Stomach smooth muscle (tissue), 2 donors: ENCODE measurements at regions not wholly inside any gene's neighbourhood (a gene's known extent, or its start where the extent isn't known, plus 50 kb on each side); places are given as distances from the start of the nearest gene placed in this dataset.

Experiments used
- H3K27ac ChIP-seq: one replicate; pipeline ENCODE4 v1.7.0; 2013; ENCODE audit warnings: mild to moderate bottlenecking, low read length, inconsistent platforms
- H3K27me3 ChIP-seq, 2 donors: one replicate each; pipeline ENCODE4 v1.7.0; 2013; ENCODE audit warnings: low read length in 2 of 2; ENCODE audit not compliant: insufficient read depth in 2 of 2, control insufficient read depth in 1 of 2
- H3K36me3 ChIP-seq, 2 donors: one replicate each; pipeline ENCODE4 v1.7.0; 2013; ENCODE audit warnings: low read length in 2 of 2; ENCODE audit not compliant: control insufficient read depth in 2 of 2, insufficient read depth in 2 of 2
- H3K4me1 ChIP-seq: one replicate; pipeline ENCODE4 v1.7.0; 2013; ENCODE audit warnings: low read length; ENCODE audit not compliant: control insufficient read depth, insufficient read depth
- H3K4me3 ChIP-seq, 2 donors: one replicate each; pipeline ENCODE4 v1.7.0; 2013; ENCODE audit warnings: low read length in 2 of 2
- H3K9ac ChIP-seq, 2 donors: one replicate each; pipeline ENCODE4 v1.7.0; 2013; ENCODE audit warnings: low read length in 2 of 2, mild to moderate bottlenecking in 1 of 2
- H3K9me3 ChIP-seq, 2 donors: one replicate each; pipeline ENCODE4 v1.7.0; 2013; ENCODE audit warnings: low read length in 2 of 2; ENCODE audit not compliant: control insufficient read depth in 2 of 2
- donor health status: healthy.
- donor health status: Pancreatic carcinoma.

DNA sequence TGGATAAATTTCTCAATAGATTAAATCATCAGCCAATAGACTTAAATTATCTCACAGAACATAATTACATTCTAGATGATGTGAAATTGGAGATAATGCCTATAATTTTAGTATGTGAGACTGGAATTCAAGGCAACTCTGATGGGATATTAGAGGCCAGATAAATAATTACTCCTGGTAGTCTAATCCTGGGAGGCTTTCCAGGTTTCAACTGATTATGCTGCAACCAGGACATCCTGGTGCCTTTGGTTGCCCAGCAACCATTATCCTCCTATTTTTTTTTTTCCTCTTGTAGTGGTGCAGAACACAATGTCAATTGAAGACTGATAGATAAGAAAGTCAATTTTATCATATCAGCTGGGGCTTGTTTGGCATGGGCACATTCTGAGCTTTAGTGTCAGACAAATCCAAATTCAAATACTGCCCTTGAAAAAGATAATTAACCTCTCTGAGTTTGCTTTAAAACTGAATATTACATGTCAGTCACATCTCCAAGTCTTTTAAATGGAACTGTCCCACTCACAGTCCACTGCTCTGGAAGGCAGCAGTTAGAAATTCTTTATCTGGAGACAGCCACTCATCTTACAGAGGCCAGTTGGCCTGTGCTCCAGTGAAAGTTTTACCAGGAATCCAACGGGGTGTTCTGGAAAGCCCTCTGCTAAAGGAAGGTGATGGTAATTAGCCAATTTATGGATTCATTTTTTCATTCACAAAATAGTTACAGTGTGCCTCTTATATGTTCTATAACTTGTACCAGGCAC, 95.3 kb upstream of the GUCY1A1 start:
- no peak overlapping the region for H3K9ac ChIP-seq
- no peaks in the 10 kb centered on the region for H3K9me3 ChIP-seq
- no peak overlapping the region for H3K4me3 ChIP-seq
- H3K36me3 ChIP-seq, result no peaks in the 10 kb centered on the region
- H3K4me1 ChIP-seq, result no peaks in the 10 kb centered on the region
- no peak overlapping the region for H3K27ac ChIP-seq
- H3K27me3 ChIP-seq, result no peaks in the 10 kb centered on the region

DNA sequence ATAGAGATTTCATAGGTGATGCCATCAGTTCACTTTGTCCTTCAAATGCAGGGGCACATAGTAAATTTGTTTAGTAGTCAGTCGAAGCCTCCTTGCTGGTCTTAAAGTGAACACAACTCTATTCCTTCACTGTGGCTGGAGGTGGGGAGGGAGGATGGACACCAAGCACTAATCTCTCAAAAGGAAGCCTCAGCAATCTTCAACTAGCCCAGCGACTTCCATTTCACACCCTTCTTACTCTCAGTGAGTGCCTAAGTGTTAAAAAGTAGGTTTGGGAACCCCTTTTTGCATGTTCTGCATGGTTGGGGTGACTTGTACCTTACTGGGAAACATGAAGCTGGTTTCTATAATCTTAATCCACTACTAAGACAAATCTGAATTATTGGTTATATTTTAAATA, 96.0 kb upstream of the GUCY1A1 start:
- Histone ChIP-seq H3K4me3 (no peak overlapping the region), H3K9me3 (no peaks in the 10 kb centered on the region), H3K27ac (no peak overlapping the region), H3K4me1 (no peaks in the 10 kb centered on the region), H3K27me3 (no peaks in the 10 kb centered on the region), H3K9ac (no peak overlapping the region), H3K36me3 (no peaks in the 10 kb centered on the region)

DNA sequence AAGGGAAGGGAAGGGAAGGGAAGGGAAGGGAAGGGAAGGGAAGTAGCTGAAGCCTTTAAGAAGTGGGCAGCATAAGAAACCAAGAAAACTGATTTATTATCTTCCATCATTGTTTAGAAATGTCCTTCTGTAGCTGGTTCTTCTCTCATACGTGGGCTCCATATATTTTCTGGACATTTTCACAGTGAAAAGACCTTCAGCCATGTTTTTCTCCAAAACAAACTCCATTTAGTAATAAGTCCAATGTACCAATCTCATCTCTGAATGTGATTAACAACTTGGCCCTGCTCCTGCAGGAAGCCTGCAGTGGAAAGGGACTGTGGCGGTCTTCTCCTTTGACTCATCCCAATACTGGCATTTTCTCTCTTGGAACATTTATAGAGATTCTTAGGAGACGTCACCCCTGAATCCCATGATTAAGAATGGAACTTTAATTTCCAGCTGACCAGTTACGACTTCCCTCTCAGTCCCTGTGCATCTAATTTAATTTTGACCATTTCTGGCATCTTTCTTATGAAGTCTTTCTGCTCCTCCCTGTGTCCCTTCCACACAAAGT, 96.6 kb upstream of the GUCY1A1 start:
- no peaks in the 10 kb centered on the region for H3K27me3 ChIP-seq
- H3K4me3 ChIP-seq, result no peak overlapping the region
- no peaks in the 10 kb centered on the region for H3K4me1 ChIP-seq
- no peaks in the 10 kb centered on the region for H3K36me3 ChIP-seq
- H3K9me3 ChIP-seq, result no peaks in the 10 kb centered on the region
- no peak overlapping the region for H3K9ac ChIP-seq
- H3K27ac ChIP-seq, result no peak overlapping the region

GRCh38 chr4:155569471-155569870, 97.2 kb upstream of the GUCY1A1 start:
- no peaks in the 10 kb centered on the region for H3K27me3 ChIP-seq

DNA sequence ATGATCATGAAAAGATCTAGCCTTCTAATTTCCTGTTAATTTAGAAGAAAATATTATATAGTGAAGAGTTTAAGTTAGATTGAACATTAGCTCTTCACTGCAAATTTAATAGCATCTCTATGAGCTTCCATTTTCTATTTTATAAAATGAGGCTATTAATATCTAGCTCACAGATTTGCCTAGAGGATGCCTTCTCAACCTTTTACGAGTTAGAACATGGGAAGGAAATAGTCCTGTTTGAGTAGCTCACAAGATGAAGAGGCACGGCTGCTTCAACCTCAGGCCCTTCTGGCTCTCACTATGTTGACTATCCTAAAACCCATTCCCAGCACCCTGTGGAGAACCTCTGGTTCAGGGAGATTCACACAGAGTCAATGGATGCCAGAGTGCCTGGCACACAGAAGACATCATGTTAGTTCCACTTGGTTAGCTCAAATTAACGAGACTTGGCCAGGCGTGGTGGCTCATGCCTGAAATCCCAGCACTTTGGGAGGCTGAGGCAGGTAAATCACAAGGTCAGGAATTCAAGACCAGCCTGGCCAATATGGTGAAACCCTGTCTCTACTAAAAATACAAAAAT, 97.9 kb upstream of the GUCY1A1 start:
- H3K4me1 ChIP-seq, result no peaks in the 10 kb centered on the region

More at GRCh38 chr4:155569471-155569870, 97.2 kb upstream of the GUCY1A1 start:
- Histone ChIP-seq H3K4me1 (no peaks in the 10 kb centered on the region), H3K9me3 (no peaks in the 10 kb centered on the region), H3K27ac (no peak overlapping the region), H3K4me3 (no peak overlapping the region), H3K36me3 (no peaks in the 10 kb centered on the region), H3K9ac (no peak overlapping the region)

DNA sequence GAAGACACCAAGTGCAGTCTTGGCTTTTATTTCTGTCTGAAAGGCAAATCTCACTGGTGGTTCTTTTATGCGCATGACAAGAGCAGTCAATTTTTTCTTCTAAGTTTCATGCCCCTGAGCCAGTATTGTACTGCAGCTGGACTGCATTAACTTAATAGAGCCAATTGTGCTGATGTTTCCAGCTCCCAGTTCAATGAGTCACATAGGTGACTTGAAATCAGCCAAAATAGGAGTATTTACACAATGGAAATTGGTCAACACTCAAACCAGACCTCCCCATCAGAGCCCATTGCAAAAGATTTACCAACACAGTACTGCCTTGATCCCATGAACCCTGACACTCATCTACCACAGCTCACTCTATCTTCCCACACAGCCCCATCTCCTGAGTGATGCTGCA, 100.3 kb upstream of the GUCY1A1 start:
- no peaks in the 10 kb centered on the region for H3K9me3 ChIP-seq
- H3K4me3 ChIP-seq, result no peak overlapping the region
- no peak overlapping the region for H3K27ac ChIP-seq
- no peaks in the 10 kb centered on the region for H3K36me3 ChIP-seq
- H3K9ac ChIP-seq, result no peak overlapping the region
- H3K27me3 ChIP-seq, result no peaks in the 10 kb centered on the region
- H3K4me1 ChIP-seq, result no peaks in the 10 kb centered on the region

More for the DNA sequence above, 97.9 kb upstream of the GUCY1A1 start:
- H3K36me3 ChIP-seq, result no peaks in the 10 kb centered on the region
- no peak overlapping the region for H3K9ac ChIP-seq
- H3K27ac ChIP-seq, result no peak overlapping the region
- H3K9me3 ChIP-seq, result no peaks in the 10 kb centered on the region
- no peaks in the 10 kb centered on the region for H3K27me3 ChIP-seq
- H3K4me3 ChIP-seq, result no peak overlapping the region

DNA sequence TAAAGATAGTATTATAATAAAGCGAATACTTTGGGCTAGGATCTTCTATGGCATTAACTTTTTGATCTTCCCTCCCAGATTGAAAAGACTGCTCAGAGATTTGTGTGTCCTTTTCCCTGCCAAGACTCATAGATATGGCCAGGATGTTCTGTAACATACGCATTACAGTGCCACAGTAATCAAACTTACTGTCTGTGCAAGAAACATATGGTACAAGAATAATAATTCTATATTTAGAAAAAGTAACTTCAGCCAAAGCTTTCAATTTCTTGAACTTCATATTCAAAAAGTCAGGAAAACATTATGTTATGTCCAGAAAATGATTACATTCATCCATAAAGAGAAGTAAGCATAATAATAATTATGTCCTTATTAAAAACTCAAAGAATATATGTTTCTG, 100.9 kb upstream of the GUCY1A1 start:
- Histone ChIP-seq H3K27me3 (no peaks in the 10 kb centered on the region), H3K27ac (no peak overlapping the region), H3K4me3 (no peak overlapping the region)

GRCh38 chr4:155565330-155565729, 101.3 kb upstream of the GUCY1A1 start:
- Histone ChIP-seq H3K4me3 (no peak overlapping the region), H3K36me3 (no peaks in the 10 kb centered on the region), H3K9ac (no peak overlapping the region), H3K9me3 (no peaks in the 10 kb centered on the region), H3K27me3 (no peaks in the 10 kb centered on the region), H3K4me1 (no peaks in the 10 kb centered on the region), H3K27ac (no peak overlapping the region)

More for the DNA sequence above, 100.9 kb upstream of the GUCY1A1 start:
- Histone ChIP-seq H3K36me3 (no peaks in the 10 kb centered on the region), H3K9me3 (no peaks in the 10 kb centered on the region), H3K4me1 (no peaks in the 10 kb centered on the region), H3K9ac (no peak overlapping the region)

GRCh38 chr4:155564880-155565279, 101.8 kb upstream of the GUCY1A1 start:
- Histone ChIP-seq H3K27ac (no peak overlapping the region), H3K36me3 (no peaks in the 10 kb centered on the region), H3K4me3 (no peak overlapping the region), H3K4me1 (no peaks in the 10 kb centered on the region), H3K9ac (no peak overlapping the region), H3K9me3 (no peaks in the 10 kb centered on the region), H3K27me3 (no peaks in the 10 kb centered on the region)

DNA sequence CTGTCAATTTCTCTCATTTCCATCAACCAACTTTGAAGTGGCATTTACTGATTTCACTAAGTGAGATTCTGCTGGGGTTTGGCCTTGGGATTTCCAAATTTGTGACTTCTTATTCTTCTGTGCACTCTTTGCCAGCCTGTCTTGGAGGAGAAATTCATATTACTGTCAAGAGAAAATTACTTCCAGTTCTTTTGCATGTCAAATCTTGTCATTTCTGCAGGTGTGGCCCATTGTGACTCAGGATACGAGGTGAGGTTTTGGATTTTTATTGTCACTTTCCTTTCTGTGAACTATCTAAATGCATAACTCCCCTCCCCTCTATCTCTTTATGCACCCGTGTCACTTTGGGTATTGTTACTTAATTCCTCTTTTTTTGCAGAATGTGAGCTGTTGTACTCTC, 102.6 kb upstream of the GUCY1A1 start:
- no peaks in the 10 kb centered on the region for H3K9me3 ChIP-seq
- H3K36me3 ChIP-seq, result no peaks in the 10 kb centered on the region
- no peaks in the 10 kb centered on the region for H3K4me1 ChIP-seq
- H3K27ac ChIP-seq, result no peak overlapping the region
- H3K27me3 ChIP-seq, result no peaks in the 10 kb centered on the region
- no peak overlapping the region for H3K9ac ChIP-seq
- no peak overlapping the region for H3K4me3 ChIP-seq

- Histone ChIP-seq H3K9me3 (no peaks in the 10 kb centered on the region), H3K27me3 (no peaks in the 10 kb centered on the region), H3K4me1 (no peaks in the 10 kb centered on the region), H3K27ac (no peak overlapping the region), H3K4me3 (no peak overlapping the region), H3K36me3 (no peaks in the 10 kb centered on the region), H3K9ac (no peak overlapping the region)
Observed at GRCh38 chr4:155559915-155560314, 106.7 kb upstream of the GUCY1A1 start.
